Left lung (tissue), 4 donors: ENCODE measurements at regions not wholly inside any gene's neighbourhood (a gene's known extent, or its start where the extent isn't known, plus 50 kb on each side); places are given as distances from the start of the nearest gene placed in this dataset.

Experiments
- ATAC-seq: fragments of 200-7000 bp; cut with Tn5 transposase; one replicate; pipeline ENCODE4 v1.9.1; 2020; ENCODE audit warnings: moderate library complexity
- DNase-seq, 4 donors: peaks; one replicate each; pipeline ENCODE4 v3.0.0-alpha.2; 2013 to 2020
- H3K27ac ChIP-seq, 2 donors: fragments of 200-600 bp; sonication (generic) in 1 of 2; one replicate each; pipeline versions ENCODE4 v1.5.0 to v1.8.0; 2020 to 2021
- H3K27me3 ChIP-seq, 2 donors: fragments of 200-600 bp; sonication (generic) in 1 of 2; one replicate each; pipeline versions ENCODE4 v1.5.0 to v1.8.0; 2020 to 2021
- H3K36me3 ChIP-seq, 2 donors: fragments of 200-600 bp; sonication (generic) in 1 of 2; one replicate each; pipeline versions ENCODE4 v1.5.0 to v1.8.0; 2020 to 2021
- H3K4me1 ChIP-seq, 2 donors: fragments of 200-600 bp; one replicate each; pipeline ENCODE4 v1.8.0; 2021
- H3K4me3 ChIP-seq, 2 donors: fragments of 200-600 bp; sonication (generic) in 1 of 2; one replicate each; pipeline versions ENCODE4 v1.5.0 to v1.8.0; 2020 to 2021; ENCODE audit warnings: mild to moderate bottlenecking in 1 of 2
- H3K9me3 ChIP-seq, 2 donors: fragments of 200-600 bp; sonication (generic) in 1 of 2; one replicate each; pipeline versions ENCODE4 v1.5.0 to v1.8.0; 2020 to 2021
- CTCF ChIP-seq, 2 donors: fragments of 200-600 bp; sonication (generic) in 1 of 2; IDR thresholded peaks; one replicate each; pipeline versions ENCODE4 v1.5.0 to v1.8.0; 2021; ENCODE audit warnings: antibody characterized with exemption in 2 of 2
- intact Hi-C, 2 donors: fragments of 100-400 bp; cut with DNase I; formaldehyde crosslinking; loops; one replicate each; pipeline versions ENCODE4 v1.11.2 to v1.14.2; 2022
- donor health status: DM: no; HTN: yes; CAD: no.
- donor health status: DM: no; HTN: no; CAD: no.

DNA sequence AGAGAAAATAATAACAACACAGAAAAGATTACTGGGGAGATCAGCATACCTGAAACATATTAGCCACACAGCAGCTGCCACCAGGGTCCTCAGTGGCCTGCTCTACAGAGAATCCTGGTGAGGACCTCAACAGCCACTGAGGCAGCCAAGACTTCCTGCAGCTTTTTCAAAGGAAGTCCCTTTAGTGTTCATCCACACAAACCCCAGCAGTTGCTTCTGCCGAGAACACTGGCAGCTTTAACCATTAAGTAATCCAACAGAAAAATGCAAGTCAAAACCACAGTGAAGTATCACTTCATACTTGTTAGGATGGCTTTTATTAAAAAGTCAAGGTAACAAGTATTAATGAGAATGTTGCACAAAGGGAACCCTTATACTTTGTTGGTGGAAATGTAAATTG, 542.0 kb upstream of the GCFC2 start:
- DNase-seq = no peak
- H3K27ac ChIP-seq = no peak overlapping the region
- intact Hi-C loops = no loop called here
- H3K4me1 ChIP-seq = no peaks in the 10 kb centered on the region
- no peaks in the 10 kb centered on the region for H3K36me3 ChIP-seq
- no peak for TF ChIP-seq CTCF (IDR thresholded peaks at IDR 0.05)
- no peak overlapping the region for H3K4me3 ChIP-seq
- no peaks in the 10 kb centered on the region for H3K27me3 ChIP-seq
- no peaks in the 10 kb centered on the region for H3K9me3 ChIP-seq
- peak; percentile 21 for ATAC-seq

- no peak for ATAC-seq
- no peaks in the 10 kb centered on the region for H3K27me3 ChIP-seq
- peaks cover 0 to 6% of the 10 kb centered on the region in 2 donors for H3K9me3 ChIP-seq
- H3K4me1 ChIP-seq = no peaks in the 10 kb centered on the region
- intact Hi-C loops = no loop called here
- TF ChIP-seq CTCF (IDR thresholded peaks at IDR 0.05) = no peak
- no peak overlapping the region for H3K27ac ChIP-seq
- H3K36me3 ChIP-seq = no peaks in the 10 kb centered on the region
- no peak overlapping the region for H3K4me3 ChIP-seq
- no peak for DNase-seq
Measured at GRCh38 chr2:76251342-76251741, 540.6 kb upstream of the GCFC2 start.

GRCh38 chr2:76247006-76247405, 536.3 kb upstream of the GCFC2 start:
- no peaks in the 10 kb centered on the region for H3K4me1 ChIP-seq
- H3K27me3 ChIP-seq = no peaks in the 10 kb centered on the region
- no peak overlapping the region for H3K4me3 ChIP-seq
- TF ChIP-seq CTCF (IDR thresholded peaks at IDR 0.05) = no peak
- DNase-seq = no peak
- no peak overlapping the region for H3K27ac ChIP-seq
- intact Hi-C loops = no loop called here
- ATAC-seq = no peak
- H3K36me3 ChIP-seq = no peaks in the 10 kb centered on the region
- peaks cover 0 to 6% of the 10 kb centered on the region in 2 donors for H3K9me3 ChIP-seq

GRCh38 chr2:76211991-76212985, 501.6 kb upstream of the GCFC2 start:
- ATAC-seq (no peak), DNase-seq (no peak)
- Histone ChIP-seq H3K4me1 (no peaks in the 10 kb centered on the region), H3K9me3 (no peaks in the 10 kb centered on the region), H3K4me3 (no peak overlapping the region), H3K27ac (no peak overlapping the region), H3K27me3 (no peaks in the 10 kb centered on the region), H3K36me3 (no peaks in the 10 kb centered on the region)
- intact Hi-C loops = no loop called here
- no peak for TF ChIP-seq CTCF (IDR thresholded peaks at IDR 0.05)

GRCh38 chr2:76210551-76210950, 499.8 kb upstream of the GCFC2 start:
- ATAC-seq (no peak), DNase-seq (no peak)
- H3K4me1 ChIP-seq = no peaks in the 10 kb centered on the region
- no peak overlapping the region for H3K27ac ChIP-seq
- no peak overlapping the region for H3K4me3 ChIP-seq
- no peaks in the 10 kb centered on the region for H3K9me3 ChIP-seq
- no peaks in the 10 kb centered on the region for H3K36me3 ChIP-seq
- no peaks in the 10 kb centered on the region for H3K27me3 ChIP-seq
- no peak for TF ChIP-seq CTCF (IDR thresholded peaks at IDR 0.05)
- intact Hi-C loops = no loop called here
